Neural cell (in vitro differentiated cells): ENCODE measurements at regions not wholly inside any gene's neighbourhood (a gene's known extent, or its start where the extent isn't known, plus 50 kb on each side); places are given as distances from the start of the nearest gene placed in this dataset.

Experiments
- H2AFZ ChIP-seq: fragments of 200-600, 300-800 bp; sonication (generic), shearing (Covaris generic); 2 replicates; pipeline ENCODE4 v1.6.0; 2014; ENCODE audit warnings: low read depth, mild to moderate bottlenecking, antibody characterized with exemption, low read length, moderate library complexity
- H3F3A ChIP-seq: fragments of 200-600 bp; shearing (Covaris generic); 2 replicates; pipeline ENCODE4 v1.6.1; 2016; ENCODE audit warnings: mild to moderate bottlenecking, moderate library complexity, mixed read lengths, antibody characterized with exemption, low read length; ENCODE audit not compliant: insufficient read depth, poor library complexity, severe bottlenecking
- H3K27ac ChIP-seq: fragments of 200-600, 300-800 bp; sonication (generic), shearing (Covaris generic); 2 replicates; pipeline ENCODE4 v1.5.1; 2014; ENCODE audit warnings: mild to moderate bottlenecking, low read length, moderate library complexity
- H3K27me3 ChIP-seq: fragments of 300-800, 200-600 bp; sonication (generic), shearing (Covaris generic); 2 replicates; pipeline ENCODE4 v1.6.0; 2014; ENCODE audit warnings: mild to moderate bottlenecking, low read depth, low read length, moderate library complexity; ENCODE audit not compliant: insufficient read depth
- H3K36me3 ChIP-seq: fragments of 300-800, 200-600 bp; sonication (generic), shearing (Covaris generic); 2 replicates; pipeline ENCODE4 v1.5.1; 2014; ENCODE audit warnings: mild to moderate bottlenecking, antibody characterized with exemption, low read length, moderate library complexity; ENCODE audit not compliant: insufficient read depth
- H3K4me2 ChIP-seq: fragments of 300-800, 200-600 bp; sonication (generic), shearing (Covaris generic); 2 replicates; pipeline ENCODE4 v1.6.0; 2014; ENCODE audit warnings: mild to moderate bottlenecking, low read length
- H3K4me3 ChIP-seq: fragments of 300-800, 200-600 bp; sonication (generic), shearing (Covaris generic); 2 replicates; pipeline ENCODE4 v1.5.1; 2014; ENCODE audit warnings: mild to moderate bottlenecking, low read length, moderate library complexity
- H3K79me2 ChIP-seq: fragments of 200-600 bp; shearing (Covaris generic); replicated peaks from 2 replicates; pipeline ENCODE4 v1.6.0; 2014; ENCODE audit warnings: mild to moderate bottlenecking, low read length, moderate library complexity; ENCODE audit not compliant: insufficient read depth
- H3K9ac ChIP-seq: fragments of 300-800, 200-600 bp; sonication (generic), shearing (Covaris generic); 2 replicates; pipeline ENCODE4 v1.6.1; 2016; ENCODE audit warnings: mild to moderate bottlenecking, low read length, mixed read lengths
- H3K9me2 ChIP-seq: fragments of 200-600 bp; shearing (Covaris generic); 2 replicates; pipeline ENCODE4 v1.6.1; 2016; ENCODE audit warnings: mild to moderate bottlenecking, low read length, mixed read lengths; ENCODE audit not compliant: insufficient read depth
- H3K9me3 ChIP-seq: fragments of 200-600, 300-800 bp; sonication (generic), shearing (Covaris generic); 2 replicates; pipeline ENCODE4 v1.6.1; 2016; ENCODE audit warnings: mild to moderate bottlenecking, mixed run types, low read length, moderate library complexity, mixed read lengths
- H4K20me1 ChIP-seq: fragments of 200-600 bp; shearing (Covaris generic); 2 replicates; pipeline ENCODE4 v1.6.1; 2016; ENCODE audit warnings: mild to moderate bottlenecking, mixed run types; ENCODE audit not compliant: insufficient read depth
- EP300 ChIP-seq: fragments of 450-650 bp; conservative IDR thresholded peaks from 2 replicates; pipeline ENCODE4 v1.6.1; 2014; ENCODE audit warnings: antibody characterized with exemption, mild to moderate bottlenecking, moderate library complexity; ENCODE audit not compliant: poor library complexity, severe bottlenecking
- EZH2 ChIP-seq: fragments of 200-600, 300-800 bp; shearing (Covaris generic), sonication (generic); IDR thresholded peaks from 2 replicates; pipeline ENCODE4 v1.6.1; 2014; ENCODE audit warnings: antibody characterized with exemption, low read length, borderline replicate concordance, mild to moderate bottlenecking; ENCODE audit not compliant: insufficient read depth, poor library complexity, severe bottlenecking
- MXI1 ChIP-seq: fragments of 450-650 bp; conservative IDR thresholded peaks from 2 replicates; pipeline ENCODE4 v1.6.1; 2014; ENCODE audit warnings: antibody characterized with exemption, mild to moderate bottlenecking; ENCODE audit not compliant: poor library complexity, severe bottlenecking
- POLR2AphosphoS5 ChIP-seq: IDR thresholded peaks from 2 replicates; pipeline ENCODE4 v1.6.1; 2012
- RAD21 ChIP-seq: fragments of 450-650 bp; conservative IDR thresholded peaks from 2 replicates; pipeline ENCODE4 v1.6.1; 2014; ENCODE audit warnings: antibody characterized with exemption, mild to moderate bottlenecking, moderate library complexity
- SMC3 ChIP-seq: fragments of 450-650 bp; conservative IDR thresholded peaks from 2 replicates; pipeline ENCODE4 v1.6.1; 2014; ENCODE audit warnings: antibody characterized with exemption, mild to moderate bottlenecking, moderate library complexity; ENCODE audit not compliant: poor library complexity
- TAF1 ChIP-seq: IDR thresholded peaks from 2 replicates; pipeline ENCODE4 v1.6.1; 2012; ENCODE audit warnings: low read depth
- TF ChIP-seq, protein P1 (sequence below): IDR thresholded peaks from 2 replicates; pipeline ENCODE4 v1.6.1; 2012; ENCODE audit warnings: borderline replicate concordance
- TF ChIP-seq, protein P2 (sequence below): fragments of 450-650 bp; IDR thresholded peaks from 2 replicates; pipeline ENCODE4 v1.5.1; 2014; ENCODE audit warnings: antibody characterized with exemption, mild to moderate bottlenecking, moderate library complexity; ENCODE audit not compliant: poor library complexity, severe bottlenecking

DNA sequence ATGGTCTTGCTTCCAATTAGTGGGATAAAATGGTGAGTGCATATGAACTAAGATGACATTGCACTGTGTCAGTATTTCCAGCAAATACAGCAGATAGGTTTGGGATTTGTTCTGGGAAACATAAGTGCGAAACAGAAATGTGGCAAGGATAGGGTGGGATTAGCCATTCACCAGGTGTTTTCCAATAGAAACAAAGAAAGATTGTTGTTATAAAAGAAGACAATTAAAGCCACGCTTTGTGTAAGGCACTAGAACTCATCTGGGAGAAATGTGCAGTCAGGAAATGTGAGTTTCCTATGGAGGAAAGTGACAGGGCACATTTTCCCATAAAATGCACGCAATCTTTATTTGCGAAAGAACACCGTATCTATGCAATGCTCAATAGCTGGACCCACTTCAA, 1547.8 kb downstream of the EFNB2 start:
- Histone ChIP-seq H3K9me3 (no peaks in the 10 kb centered on the region), H3K4me2 (no peak overlapping the region), H3K9ac (no peak overlapping the region), H3K27ac (no peak overlapping the region), H3F3A (no peaks in the 10 kb centered on the region), H3K9me2 (no peaks in the 10 kb centered on the region), H3K27me3 (no peaks in the 10 kb centered on the region), H3K79me2 (no peaks in the 10 kb centered on the region), H3K36me3 (no peaks in the 10 kb centered on the region), H2AFZ (no peak overlapping the region), H3K4me3 (no peak overlapping the region), H4K20me1 (no peaks in the 10 kb centered on the region)
- TF ChIP-seq RAD21 (no peak), MXI1 (no peak), EZH2 (no peak), EP300 (no peak)
- TF ChIP-seq, protein P1, sequence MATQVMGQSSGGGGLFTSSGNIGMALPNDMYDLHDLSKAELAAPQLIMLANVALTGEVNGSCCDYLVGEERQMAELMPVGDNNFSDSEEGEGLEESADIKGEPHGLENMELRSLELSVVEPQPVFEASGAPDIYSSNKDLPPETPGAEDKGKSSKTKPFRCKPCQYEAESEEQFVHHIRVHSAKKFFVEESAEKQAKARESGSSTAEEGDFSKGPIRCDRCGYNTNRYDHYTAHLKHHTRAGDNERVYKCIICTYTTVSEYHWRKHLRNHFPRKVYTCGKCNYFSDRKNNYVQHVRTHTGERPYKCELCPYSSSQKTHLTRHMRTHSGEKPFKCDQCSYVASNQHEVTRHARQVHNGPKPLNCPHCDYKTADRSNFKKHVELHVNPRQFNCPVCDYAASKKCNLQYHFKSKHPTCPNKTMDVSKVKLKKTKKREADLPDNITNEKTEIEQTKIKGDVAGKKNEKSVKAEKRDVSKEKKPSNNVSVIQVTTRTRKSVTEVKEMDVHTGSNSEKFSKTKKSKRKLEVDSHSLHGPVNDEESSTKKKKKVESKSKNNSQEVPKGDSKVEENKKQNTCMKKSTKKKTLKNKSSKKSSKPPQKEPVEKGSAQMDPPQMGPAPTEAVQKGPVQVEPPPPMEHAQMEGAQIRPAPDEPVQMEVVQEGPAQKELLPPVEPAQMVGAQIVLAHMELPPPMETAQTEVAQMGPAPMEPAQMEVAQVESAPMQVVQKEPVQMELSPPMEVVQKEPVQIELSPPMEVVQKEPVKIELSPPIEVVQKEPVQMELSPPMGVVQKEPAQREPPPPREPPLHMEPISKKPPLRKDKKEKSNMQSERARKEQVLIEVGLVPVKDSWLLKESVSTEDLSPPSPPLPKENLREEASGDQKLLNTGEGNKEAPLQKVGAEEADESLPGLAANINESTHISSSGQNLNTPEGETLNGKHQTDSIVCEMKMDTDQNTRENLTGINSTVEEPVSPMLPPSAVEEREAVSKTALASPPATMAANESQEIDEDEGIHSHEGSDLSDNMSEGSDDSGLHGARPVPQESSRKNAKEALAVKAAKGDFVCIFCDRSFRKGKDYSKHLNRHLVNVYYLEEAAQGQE = no peak

DNA sequence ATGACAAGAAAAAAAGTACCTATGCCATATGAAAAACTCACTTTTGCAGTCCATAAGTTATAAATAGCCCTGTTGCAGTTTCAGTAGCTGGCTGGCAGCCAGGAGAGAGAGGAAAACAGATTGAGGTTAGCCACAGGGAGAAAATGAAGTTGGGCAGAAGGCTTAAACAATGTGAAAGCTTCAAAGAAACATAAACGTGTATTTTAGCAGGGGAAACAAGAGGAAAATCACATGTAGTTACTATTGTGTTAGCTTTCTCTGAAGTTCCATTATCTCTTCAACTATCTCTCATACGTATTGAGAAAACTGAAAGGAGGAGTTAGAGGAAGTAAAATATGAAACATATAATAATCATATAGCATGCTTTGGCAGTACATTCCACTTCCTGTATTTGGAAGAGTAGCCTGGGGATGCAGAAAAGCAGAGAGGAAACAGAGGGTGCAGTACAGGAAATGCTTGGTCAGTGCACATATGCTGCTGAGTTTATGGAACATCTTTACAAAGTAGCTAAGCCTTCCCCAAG, 1551.1 kb downstream of the EFNB2 start:
- Histone ChIP-seq H3K27ac (no peak overlapping the region), H3K9me2 (no peaks in the 10 kb centered on the region), H4K20me1 (no peaks in the 10 kb centered on the region), H3K9me3 (no peaks in the 10 kb centered on the region), H3K27me3 (no peaks in the 10 kb centered on the region), H3K36me3 (no peaks in the 10 kb centered on the region), H3K9ac (no peak overlapping the region), H3K79me2 (no peaks in the 10 kb centered on the region), H3F3A (no peaks in the 10 kb centered on the region), H3K4me3 (no peak overlapping the region), H3K4me2 (no peak overlapping the region), H2AFZ (no peak overlapping the region)
- TF ChIP-seq TAF1 = no peak
- TF ChIP-seq, protein P1 = no peak
- TF ChIP-seq POLR2AphosphoS5 = no peak
- TF ChIP-seq MXI1 = no peak
- TF ChIP-seq SMC3 = no peak
- TF ChIP-seq, protein P2, sequence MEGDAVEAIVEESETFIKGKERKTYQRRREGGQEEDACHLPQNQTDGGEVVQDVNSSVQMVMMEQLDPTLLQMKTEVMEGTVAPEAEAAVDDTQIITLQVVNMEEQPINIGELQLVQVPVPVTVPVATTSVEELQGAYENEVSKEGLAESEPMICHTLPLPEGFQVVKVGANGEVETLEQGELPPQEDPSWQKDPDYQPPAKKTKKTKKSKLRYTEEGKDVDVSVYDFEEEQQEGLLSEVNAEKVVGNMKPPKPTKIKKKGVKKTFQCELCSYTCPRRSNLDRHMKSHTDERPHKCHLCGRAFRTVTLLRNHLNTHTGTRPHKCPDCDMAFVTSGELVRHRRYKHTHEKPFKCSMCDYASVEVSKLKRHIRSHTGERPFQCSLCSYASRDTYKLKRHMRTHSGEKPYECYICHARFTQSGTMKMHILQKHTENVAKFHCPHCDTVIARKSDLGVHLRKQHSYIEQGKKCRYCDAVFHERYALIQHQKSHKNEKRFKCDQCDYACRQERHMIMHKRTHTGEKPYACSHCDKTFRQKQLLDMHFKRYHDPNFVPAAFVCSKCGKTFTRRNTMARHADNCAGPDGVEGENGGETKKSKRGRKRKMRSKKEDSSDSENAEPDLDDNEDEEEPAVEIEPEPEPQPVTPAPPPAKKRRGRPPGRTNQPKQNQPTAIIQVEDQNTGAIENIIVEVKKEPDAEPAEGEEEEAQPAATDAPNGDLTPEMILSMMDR = no peak
- TF ChIP-seq EZH2 = no peak
- TF ChIP-seq RAD21 = no peak
- no peak for TF ChIP-seq EP300
